HepG2 (cell line): ENCODE measurements at regions not wholly inside any gene's neighbourhood (a gene's known extent, or its start where the extent isn't known, plus 50 kb on each side); places are given as distances from the start of the nearest gene placed in this dataset.

Source experiments
- BRD4 ChIP-seq: sonication (generic); formaldehyde crosslinking; IDR thresholded peaks from 2 replicates; pipeline ENCODE4 v1.4.0; 2020; ENCODE audit warnings: missing genetic modification reagents
- CBX2 ChIP-seq, 2 experiments: fragments of 200-600 bp in 1 of 2; sonication (generic); formaldehyde crosslinking in 1 of 2; IDR thresholded peaks; 2 replicates each; pipeline versions ENCODE4 v1.7.0 to v1.8.1; 2018 to 2022; ENCODE audit warnings: low read depth in 2 of 2, low read length in 1 of 2, mild to moderate bottlenecking in 1 of 2, missing genetic modification reagents in 1 of 2
- CCDC6 ChIP-seq: sonication (generic); formaldehyde crosslinking; IDR thresholded peaks from 2 replicates; pipeline ENCODE4 v1.8.1; 2022; ENCODE audit warnings: mild to moderate bottlenecking, missing genetic modification reagents, moderate library complexity
- ELK4 ChIP-seq: sonication (generic); formaldehyde crosslinking; IDR thresholded peaks from 2 replicates; pipeline ENCODE4 v1.9.0; 2021; ENCODE audit warnings: missing genetic modification reagents, borderline replicate concordance
- FOXP1 ChIP-seq, 2 experiments: fragments of 450-650 bp in 1 of 2; IDR thresholded peaks; 2 replicates each; pipeline ENCODE4 v1.6.1; 2017 to 2018; ENCODE audit warnings: antibody characterized with exemption in 1 of 2
- GABPA ChIP-seq, 2 experiments: IDR thresholded peaks; 2 replicates each; pipeline ENCODE4 v1.6.1; 2011 to 2016; ENCODE audit warnings: low read depth in 2 of 2, low read length in 1 of 2, missing biosample characterization in 1 of 2, missing genetic modification characterization in 1 of 2
- HNRNPL ChIP-seq: fragments of 200-400 bp; formaldehyde crosslinking; IDR thresholded peaks from 2 replicates; pipeline ENCODE4 v1.6.1; 2017; ENCODE audit warnings: mild to moderate bottlenecking, low read depth, low read length
- KLF16 ChIP-seq, 2 experiments: sonication (generic) in 1 of 2; formaldehyde crosslinking in 1 of 2; IDR thresholded peaks; 2 replicates each; pipeline versions ENCODE4 v1.6.1 to v1.8.0; 2016 to 2023; ENCODE audit warnings: missing genetic modification reagents in 2 of 2, missing compliant biosample characterization in 1 of 2
- MAFF ChIP-seq: IDR thresholded peaks from 2 replicates; pipeline ENCODE4 v1.6.1; 2011; ENCODE audit warnings: low read depth, low read length, improper control_type of control experiment
- MBNL3 ChIP-seq: fragments of 250-450 bp; sonication (Bioruptor Pico); conservative IDR thresholded peaks from 2 replicates; pipeline ENCODE4 v1.8.0; 2022; ENCODE audit warnings: mild to moderate bottlenecking, inconsistent platforms
- NBN ChIP-seq: fragments of 450-650 bp; conservative IDR thresholded peaks from 2 replicates; pipeline ENCODE4 v1.6.1; 2017
- NPAS2 ChIP-seq: sonication (generic); formaldehyde crosslinking; IDR thresholded peaks from 2 replicates; pipeline ENCODE4 v1.8.0; 2022; ENCODE audit warnings: mild to moderate bottlenecking, missing genetic modification reagents, borderline replicate concordance
- PLSCR1 ChIP-seq: sonication (generic); formaldehyde crosslinking; IDR thresholded peaks from 2 replicates; pipeline ENCODE4 v1.5.0; 2020; ENCODE audit warnings: missing genetic modification reagents, mild to moderate bottlenecking, borderline replicate concordance
- RBAK ChIP-seq: sonication (generic); formaldehyde crosslinking; IDR thresholded peaks from 2 replicates; pipeline ENCODE4 v1.5.1; 2020; ENCODE audit warnings: mild to moderate bottlenecking, missing genetic modification reagents
- SAFB2 ChIP-seq: sonication (generic); formaldehyde crosslinking; IDR thresholded peaks from 2 replicates; pipeline ENCODE4 v1.5.1; 2020; ENCODE audit warnings: missing genetic modification reagents, low read depth, mild to moderate bottlenecking, borderline replicate concordance
- SMARCE1 ChIP-seq: fragments of 450-650 bp; IDR thresholded peaks from 2 replicates; pipeline ENCODE4 v1.6.1; 2017; ENCODE audit warnings: borderline replicate concordance
- SP1 ChIP-seq, 2 experiments: fragments of 450-650 bp in 1 of 2; sonication (generic) in 1 of 2; formaldehyde crosslinking in 1 of 2; IDR thresholded peaks; 2 replicates each; pipeline versions ENCODE4 v1.4.0 to v1.6.1; 2016 to 2020; ENCODE audit warnings: missing genetic modification reagents in 1 of 2
- TAF15 ChIP-seq: fragments of 200-400 bp; formaldehyde crosslinking; IDR thresholded peaks from one replicate; pipeline ENCODE4 v1.6.1; 2018; ENCODE audit warnings: mild to moderate bottlenecking, low read depth, low read length; ENCODE audit not compliant: poor library complexity, severe bottlenecking
- ZFP82 ChIP-seq: sonication (generic); formaldehyde crosslinking; IDR thresholded peaks from 2 replicates; pipeline ENCODE4 v1.5.1; 2020; ENCODE audit warnings: mild to moderate bottlenecking, missing genetic modification reagents, borderline replicate concordance
- ZNF136 ChIP-seq: sonication (generic); formaldehyde crosslinking; IDR thresholded peaks from 2 replicates; pipeline ENCODE4 v1.8.1; 2022; ENCODE audit warnings: low read depth, mild to moderate bottlenecking, moderate library complexity, missing genetic modification reagents
- ZNF354B ChIP-seq: sonication (generic); formaldehyde crosslinking; IDR thresholded peaks from 2 replicates; pipeline ENCODE4 v1.8.0; 2022; ENCODE audit warnings: mild to moderate bottlenecking, missing genetic modification reagents
- ZNF724P ChIP-seq: sonication (generic); formaldehyde crosslinking; IDR thresholded peaks from 2 replicates; pipeline ENCODE4 v1.8.0; 2022; ENCODE audit warnings: missing genetic modification reagents, borderline replicate concordance
- ZNF780A ChIP-seq: sonication (generic); formaldehyde crosslinking; IDR thresholded peaks from 2 replicates; pipeline ENCODE4 v1.8.0; 2022; ENCODE audit warnings: mild to moderate bottlenecking, missing genetic modification reagents, moderate library complexity
- TF ChIP-seq, protein P1 (sequence below), 2 experiments: sonication (generic) in 1 of 2; formaldehyde crosslinking in 1 of 2; IDR thresholded peaks; 2 replicates each; pipeline versions ENCODE4 v1.5.1 to v1.6.1; 2011 to 2020; ENCODE audit warnings: borderline replicate concordance in 1 of 2, low read depth in 1 of 2, low read length in 1 of 2, mild to moderate bottlenecking in 1 of 2, missing genetic modification reagents in 1 of 2, moderate library complexity in 1 of 2
- TF ChIP-seq, protein P2 (sequence below): sonication (generic); formaldehyde crosslinking; IDR thresholded peaks from 2 replicates; pipeline ENCODE4 v1.4.0; 2020; ENCODE audit warnings: missing genetic modification reagents

DNA sequence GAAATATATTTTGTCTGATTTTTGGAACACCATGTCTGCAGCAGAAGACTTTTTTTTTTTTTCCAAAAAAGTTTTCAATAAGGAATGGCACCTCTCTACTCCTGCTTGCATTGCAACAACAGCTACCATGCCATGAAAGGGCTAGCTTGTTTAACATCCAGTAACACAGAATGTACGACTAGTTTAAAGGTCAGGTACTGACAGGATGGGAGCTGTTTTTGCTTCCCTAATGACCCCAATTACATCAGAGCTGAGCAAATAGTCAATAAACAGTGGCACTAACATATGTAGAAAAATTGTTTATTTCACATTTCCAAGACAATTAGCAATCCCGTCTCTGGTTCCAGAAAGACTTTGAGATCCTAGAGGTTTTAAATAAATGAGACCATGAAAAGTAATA is 693.8 kb downstream of the NR2F1-AS1 start (continued):
- TF ChIP-seq ZNF724P (CRISPR knock-in tag) (no peak), ELK4 (CRISPR knock-in tag) (no peak), ZNF354B (CRISPR knock-in tag) (no peak), CBX2 (IDR thresholded peaks at IDR 0.05; ENCODE audit: low read depth, low read length) (no peak), CBX2 (CRISPR knock-in tag; IDR thresholded peaks at IDR 0.05; ENCODE audit: low read depth) (no peak), SMARCE1 (no peak), NBN (no peak), FOXP1 (IDR thresholded peaks at IDR 0.05) (peak; percentile 78), FOXP1 (CRISPR knock-in tag; IDR thresholded peaks at IDR 0.05) (peak; percentile 99), RBAK (peak; percentile 34; the same call in 1 of the 2 replicates), KLF16 (CRISPR knock-in tag; IDR thresholded peaks at IDR 0.05) (peak in 1 of 2 experiments; percentile 80; a peak in 2 of 4 replicates), CCDC6 (CRISPR knock-in tag) (no peak), ZFP82 (no peak), ZNF780A (no peak), MBNL3 (CRISPR knock-in tag) (no peak), SAFB2 (CRISPR knock-in tag) (no peak), BRD4 (CRISPR knock-in tag) (peak; percentile 93), NPAS2 (CRISPR knock-in tag) (no peak), TAF15 (no peak), HNRNPL (no peak), ZNF136 (CRISPR knock-in tag) (no peak), PLSCR1 (CRISPR knock-in tag) (no peak), GABPA (IDR thresholded peaks at IDR 0.05; ENCODE audit: low read depth, low read length) (no peak), GABPA (CRISPR knock-in tag; IDR thresholded peaks at IDR 0.05; ENCODE audit: low read depth) (peak; percentile 38; the same call in 1 of the 2 replicates), MAFF (no peak), SP1 (IDR thresholded peaks at IDR 0.05) (no peak), SP1 (CRISPR knock-in tag; IDR thresholded peaks at IDR 0.05) (no peak)
- TF ChIP-seq, protein P1, sequence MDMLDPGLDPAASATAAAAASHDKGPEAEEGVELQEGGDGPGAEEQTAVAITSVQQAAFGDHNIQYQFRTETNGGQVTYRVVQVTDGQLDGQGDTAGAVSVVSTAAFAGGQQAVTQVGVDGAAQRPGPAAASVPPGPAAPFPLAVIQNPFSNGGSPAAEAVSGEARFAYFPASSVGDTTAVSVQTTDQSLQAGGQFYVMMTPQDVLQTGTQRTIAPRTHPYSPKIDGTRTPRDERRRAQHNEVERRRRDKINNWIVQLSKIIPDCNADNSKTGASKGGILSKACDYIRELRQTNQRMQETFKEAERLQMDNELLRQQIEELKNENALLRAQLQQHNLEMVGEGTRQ (IDR thresholded peaks at IDR 0.05; ENCODE audit: low read depth, low read length): no peak
- TF ChIP-seq, protein P1 (CRISPR knock-in tag; IDR thresholded peaks at IDR 0.05; ENCODE audit: borderline replicate concordance): no peak
- TF ChIP-seq, protein P2, sequence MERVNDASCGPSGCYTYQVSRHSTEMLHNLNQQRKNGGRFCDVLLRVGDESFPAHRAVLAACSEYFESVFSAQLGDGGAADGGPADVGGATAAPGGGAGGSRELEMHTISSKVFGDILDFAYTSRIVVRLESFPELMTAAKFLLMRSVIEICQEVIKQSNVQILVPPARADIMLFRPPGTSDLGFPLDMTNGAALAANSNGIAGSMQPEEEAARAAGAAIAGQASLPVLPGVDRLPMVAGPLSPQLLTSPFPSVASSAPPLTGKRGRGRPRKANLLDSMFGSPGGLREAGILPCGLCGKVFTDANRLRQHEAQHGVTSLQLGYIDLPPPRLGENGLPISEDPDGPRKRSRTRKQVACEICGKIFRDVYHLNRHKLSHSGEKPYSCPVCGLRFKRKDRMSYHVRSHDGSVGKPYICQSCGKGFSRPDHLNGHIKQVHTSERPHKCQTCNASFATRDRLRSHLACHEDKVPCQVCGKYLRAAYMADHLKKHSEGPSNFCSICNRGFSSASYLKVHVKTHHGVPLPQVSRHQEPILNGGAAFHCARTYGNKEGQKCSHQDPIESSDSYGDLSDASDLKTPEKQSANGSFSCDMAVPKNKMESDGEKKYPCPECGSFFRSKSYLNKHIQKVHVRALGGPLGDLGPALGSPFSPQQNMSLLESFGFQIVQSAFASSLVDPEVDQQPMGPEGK (CRISPR knock-in tag): peak; percentile 67
